ENCODE measurements at regions not wholly inside any gene's neighbourhood (a gene's known extent, or its start where the extent isn't known, plus 50 kb on each side); places are given as distances from the start of the nearest gene placed in this dataset.

DNA sequence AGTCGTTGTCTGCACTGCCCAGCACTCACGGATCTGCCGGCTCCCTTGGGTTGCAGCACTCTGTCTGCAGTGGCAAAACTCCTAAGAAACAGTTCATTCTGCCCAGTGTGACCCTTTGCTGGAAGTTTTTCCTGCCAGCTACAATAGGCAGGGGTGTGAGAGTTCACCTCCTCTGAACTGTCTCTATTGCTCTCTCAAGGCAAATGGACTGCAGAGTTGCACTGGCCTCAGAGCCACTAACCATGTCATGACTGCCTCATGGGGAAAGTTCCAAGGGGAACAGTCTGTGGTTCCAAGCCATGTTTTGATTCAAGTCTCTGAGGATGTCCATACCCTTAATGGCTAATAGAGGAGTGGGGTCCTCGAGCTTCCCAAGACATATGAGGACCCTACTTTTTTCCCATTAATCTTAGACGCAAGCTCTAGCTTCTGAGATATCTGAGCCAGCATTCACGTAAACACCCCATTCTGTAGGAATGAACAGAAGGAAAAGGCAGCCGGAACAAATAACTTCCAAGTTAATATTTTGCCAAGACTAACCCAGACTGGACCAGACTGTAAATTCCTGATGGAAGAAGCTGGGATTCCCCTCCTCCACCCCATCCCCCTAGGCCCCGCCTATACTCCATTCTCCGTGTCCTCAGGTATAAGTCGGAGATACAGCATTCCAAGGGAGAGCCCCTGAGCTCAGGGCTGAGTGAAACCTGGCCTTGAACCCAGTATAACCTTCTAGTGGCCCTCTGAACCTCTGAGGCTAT, 93.8 kb upstream of the AKT3 start:
- ChIA-PET RAD21 (ENCODE audit: low non-redundant PET in 1 of 2, low total read pairs in 2 of 2, uncharacterized antibody in 2 of 2, unreplicated experiment in 2 of 2) (no interaction called here), CTCF (no interaction called here), POLR2A (no interaction called here)
- Histone ChIP-seq H4K20me1 (ENCODE audit: insufficient read depth) (no peaks in the 10 kb centered on the region), H3K9me3 (ENCODE audit: control insufficient read depth in 1 of 2, insufficient read depth in 1 of 2, low read depth in 1 of 2, low read length in 2 of 2) (no peaks in the 10 kb centered on the region), H3K4me1 (ENCODE audit: control insufficient read depth in 1 of 2, insufficient read depth in 2 of 2, low read length in 2 of 2) (peaks cover 0 to 6% of the 10 kb centered on the region in 2 experiments; a peak in 1 of 4 replicates), H3K27me3 (ENCODE audit: insufficient read depth, low read length) (0 out of 2 replicates have a peak, but pooled peaks cover 18% of the 10 kb centered on the region), H3K9ac (ENCODE audit: low read length) (no peak overlapping the region), H3K27ac (ENCODE audit: low read depth, low read length) (no peak overlapping the region), H3K36me3 (ENCODE audit: control insufficient read depth in 1 of 2, insufficient read depth in 2 of 2, low read length in 2 of 2) (no peaks in the 10 kb centered on the region), H3K9me2 (ENCODE audit: insufficient read depth) (0 out of 2 replicates have a peak, but pooled peaks cover 3% of the 10 kb centered on the region), H3K4me3 (replicated peaks in 1 of 2; ENCODE audit: low read depth in 1 of 2, low read length in 2 of 2) (no peak overlapping the region), H3K4me2 (ENCODE audit: low read length) (no peak overlapping the region), H3K79me2 (ENCODE audit: insufficient read depth, low read length) (no peaks in the 10 kb centered on the region), H2AFZ (ENCODE audit: low read depth, low read length, poor library complexity, severe bottlenecking) (no peak overlapping the region)
- ATAC-seq (no peak), DNase-seq (ENCODE audit: low read depth, low spot score) (no peak)
- no TSS peak for BruUV-seq (replicated peaks)
- TF ChIP-seq YY1 (IDR thresholded peaks at IDR 0.05; ENCODE audit: extremely low read depth, insufficient replicate concordance, low read depth, low read length) (no peak), RAD21 (IDR thresholded peaks at IDR 0.05; ENCODE audit: low read depth) (no peak), TCF7L2 (IDR thresholded peaks at IDR 0.05; ENCODE audit: borderline replicate concordance, extremely low read depth, insufficient read depth, insufficient read length) (no peak), FOSL1 (IDR thresholded peaks at IDR 0.05; ENCODE audit: low read depth) (no peak), CBX3 (IDR thresholded peaks at IDR 0.05; ENCODE audit: low read depth) (no peak), CEBPB (IDR thresholded peaks at IDR 0.05; ENCODE audit: low read depth) (no peak), ZFX (IDR thresholded peaks at IDR 0.05) (no peak), SRF (IDR thresholded peaks at IDR 0.05; ENCODE audit: low read depth) (no peak), SP1 (IDR thresholded peaks at IDR 0.05; ENCODE audit: low read depth) (no peak), SIN3A (IDR thresholded peaks at IDR 0.05; ENCODE audit: low read depth) (no peak), EZH2 (IDR thresholded peaks at IDR 0.05) (no peak), EZH2phosphoT487 (IDR thresholded peaks at IDR 0.05; ENCODE audit: borderline replicate concordance) (no peak), EGR1 (IDR thresholded peaks at IDR 0.05; ENCODE audit: low read depth) (no peak), ELF1 (IDR thresholded peaks at IDR 0.05; ENCODE audit: borderline replicate concordance, low read depth) (no peak)
- TF ChIP-seq, protein P1, sequence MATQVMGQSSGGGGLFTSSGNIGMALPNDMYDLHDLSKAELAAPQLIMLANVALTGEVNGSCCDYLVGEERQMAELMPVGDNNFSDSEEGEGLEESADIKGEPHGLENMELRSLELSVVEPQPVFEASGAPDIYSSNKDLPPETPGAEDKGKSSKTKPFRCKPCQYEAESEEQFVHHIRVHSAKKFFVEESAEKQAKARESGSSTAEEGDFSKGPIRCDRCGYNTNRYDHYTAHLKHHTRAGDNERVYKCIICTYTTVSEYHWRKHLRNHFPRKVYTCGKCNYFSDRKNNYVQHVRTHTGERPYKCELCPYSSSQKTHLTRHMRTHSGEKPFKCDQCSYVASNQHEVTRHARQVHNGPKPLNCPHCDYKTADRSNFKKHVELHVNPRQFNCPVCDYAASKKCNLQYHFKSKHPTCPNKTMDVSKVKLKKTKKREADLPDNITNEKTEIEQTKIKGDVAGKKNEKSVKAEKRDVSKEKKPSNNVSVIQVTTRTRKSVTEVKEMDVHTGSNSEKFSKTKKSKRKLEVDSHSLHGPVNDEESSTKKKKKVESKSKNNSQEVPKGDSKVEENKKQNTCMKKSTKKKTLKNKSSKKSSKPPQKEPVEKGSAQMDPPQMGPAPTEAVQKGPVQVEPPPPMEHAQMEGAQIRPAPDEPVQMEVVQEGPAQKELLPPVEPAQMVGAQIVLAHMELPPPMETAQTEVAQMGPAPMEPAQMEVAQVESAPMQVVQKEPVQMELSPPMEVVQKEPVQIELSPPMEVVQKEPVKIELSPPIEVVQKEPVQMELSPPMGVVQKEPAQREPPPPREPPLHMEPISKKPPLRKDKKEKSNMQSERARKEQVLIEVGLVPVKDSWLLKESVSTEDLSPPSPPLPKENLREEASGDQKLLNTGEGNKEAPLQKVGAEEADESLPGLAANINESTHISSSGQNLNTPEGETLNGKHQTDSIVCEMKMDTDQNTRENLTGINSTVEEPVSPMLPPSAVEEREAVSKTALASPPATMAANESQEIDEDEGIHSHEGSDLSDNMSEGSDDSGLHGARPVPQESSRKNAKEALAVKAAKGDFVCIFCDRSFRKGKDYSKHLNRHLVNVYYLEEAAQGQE (IDR thresholded peaks at IDR 0.05; ENCODE audit: low read depth), result no peak
- TF ChIP-seq, protein P2, sequence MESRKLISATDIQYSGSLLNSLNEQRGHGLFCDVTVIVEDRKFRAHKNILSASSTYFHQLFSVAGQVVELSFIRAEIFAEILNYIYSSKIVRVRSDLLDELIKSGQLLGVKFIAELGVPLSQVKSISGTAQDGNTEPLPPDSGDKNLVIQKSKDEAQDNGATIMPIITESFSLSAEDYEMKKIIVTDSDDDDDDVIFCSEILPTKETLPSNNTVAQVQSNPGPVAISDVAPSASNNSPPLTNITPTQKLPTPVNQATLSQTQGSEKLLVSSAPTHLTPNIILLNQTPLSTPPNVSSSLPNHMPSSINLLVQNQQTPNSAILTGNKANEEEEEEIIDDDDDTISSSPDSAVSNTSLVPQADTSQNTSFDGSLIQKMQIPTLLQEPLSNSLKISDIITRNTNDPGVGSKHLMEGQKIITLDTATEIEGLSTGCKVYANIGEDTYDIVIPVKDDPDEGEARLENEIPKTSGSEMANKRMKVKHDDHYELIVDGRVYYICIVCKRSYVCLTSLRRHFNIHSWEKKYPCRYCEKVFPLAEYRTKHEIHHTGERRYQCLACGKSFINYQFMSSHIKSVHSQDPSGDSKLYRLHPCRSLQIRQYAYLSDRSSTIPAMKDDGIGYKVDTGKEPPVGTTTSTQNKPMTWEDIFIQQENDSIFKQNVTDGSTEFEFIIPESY (IDR thresholded peaks at IDR 0.05; ENCODE audit: extremely low read depth, insufficient replicate concordance, low read length), result no peak
- TF ChIP-seq, protein P3, sequence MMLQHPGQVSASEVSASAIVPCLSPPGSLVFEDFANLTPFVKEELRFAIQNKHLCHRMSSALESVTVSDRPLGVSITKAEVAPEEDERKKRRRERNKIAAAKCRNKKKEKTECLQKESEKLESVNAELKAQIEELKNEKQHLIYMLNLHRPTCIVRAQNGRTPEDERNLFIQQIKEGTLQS (IDR thresholded peaks at IDR 0.05), result no peak
- intact Hi-C loops (cut with micrococcal nuclease), result no loop called here
